HG03045 (cell line): ENCODE measurements at regions not wholly inside any gene's neighbourhood (a gene's known extent, or its start where the extent isn't known, plus 50 kb on each side); places are given as distances from the start of the nearest gene placed in this dataset.
A peak's percentile ranks its signal among the peaks of the same experiment; 100 is the strongest.
"Not testable (repeated sequence)": the region's sequence is repeated elsewhere in the genome, so short reads cannot be mapped to it uniquely, and the experiment has no call there.

Experiments
- ATAC-seq: cut with Tn5 transposase; IDR thresholded peaks from one replicate; pipeline ENCODE4 v1.9.1; 2021; ENCODE audit warnings: mild to moderate bottlenecking, moderate library complexity; ENCODE audit not compliant: unreplicated experiment

GRCh38 chr2:31813016-31813415, 197.8 kb downstream of the MEMO1 start:
- no peak for ATAC-seq

GRCh38 chr2:31812051-31812798, 198.6 kb downstream of the MEMO1 start:
- ATAC-seq, result peak; percentile 97

- no peak for ATAC-seq
These were observed 199.3 kb downstream of the MEMO1 start for GRCh38 chr2:31811482-31811881.

GRCh38 chr2:31810200-31810917, 200.4 kb downstream of the MEMO1 start:
- no peak for ATAC-seq

- no peak for ATAC-seq
These were observed 205.1 kb downstream of the MEMO1 start for GRCh38 chr2:31805688-31806087.

- not testable (repeated sequence) for ATAC-seq
These were observed 207.2 kb downstream of the MEMO1 start for GRCh38 chr2:31803481-31804153.

GRCh38 chr2:31802711-31803110, 208.1 kb downstream of the MEMO1 start:
- ATAC-seq, result no peak

GRCh38 chr2:31799282-31799681, 211.5 kb downstream of the MEMO1 start:
- ATAC-seq, result not testable (repeated sequence)

- no peak for ATAC-seq
These were observed 207.5 kb upstream of the SRD5A2 start for GRCh38 chr2:31788273-31788672.

GRCh38 chr2:31785876-31786275, 205.1 kb upstream of the SRD5A2 start:
- ATAC-seq, result no peak

GRCh38 chr2:31784868-31785267, 204.1 kb upstream of the SRD5A2 start:
- ATAC-seq, result no peak

GRCh38 chr2:31783446-31784091, 202.8 kb upstream of the SRD5A2 start:
- ATAC-seq, result not testable (repeated sequence)

GRCh38 chr2:31778153-31778552, 197.4 kb upstream of the SRD5A2 start:
- no peak for ATAC-seq

- no peak for ATAC-seq
These were observed 190.0 kb upstream of the SRD5A2 start for GRCh38 chr2:31770741-31771140.

- ATAC-seq, result no peak
These were observed 184.6 kb upstream of the SRD5A2 start for GRCh38 chr2:31765078-31765945.

- no peak for ATAC-seq
These were observed 183.4 kb upstream of the SRD5A2 start for GRCh38 chr2:31764169-31764568.

GRCh38 chr2:31762085-31762484, 181.3 kb upstream of the SRD5A2 start:
- ATAC-seq, result no peak

GRCh38 chr2:31757351-31757750, 176.6 kb upstream of the SRD5A2 start:
- ATAC-seq, result not testable (repeated sequence)

- not testable (repeated sequence) for ATAC-seq
These were observed 168.0 kb upstream of the SRD5A2 start for GRCh38 chr2:31748746-31749145.

GRCh38 chr2:31748041-31748440, 167.3 kb upstream of the SRD5A2 start:
- ATAC-seq, result no peak
